ENCODE measurements at regions not wholly inside any gene's neighbourhood (a gene's known extent, or its start where the extent isn't known, plus 50 kb on each side); places are given as distances from the start of the nearest gene placed in this dataset.

- no peak for TF ChIP-seq CTCF (IDR thresholded peaks at IDR 0.05; ENCODE audit: low read length)
- TF ChIP-seq EZH2 (IDR thresholded peaks at IDR 0.05; ENCODE audit: borderline replicate concordance, low read length) = no peak
These were observed 543.2 kb upstream of the LRRTM4 start for GRCh38 chr2:78065366-78065765.

Data from OCI-LY1 (cell line).